ENCODE measurements at regions not wholly inside any gene's neighbourhood (a gene's known extent, or its start where the extent isn't known, plus 50 kb on each side); places are given as distances from the start of the nearest gene placed in this dataset.
"Not testable (repeated sequence)": the region's sequence is repeated elsewhere in the genome, so short reads cannot be mapped to it uniquely, and the experiment has no call there.

DNA sequence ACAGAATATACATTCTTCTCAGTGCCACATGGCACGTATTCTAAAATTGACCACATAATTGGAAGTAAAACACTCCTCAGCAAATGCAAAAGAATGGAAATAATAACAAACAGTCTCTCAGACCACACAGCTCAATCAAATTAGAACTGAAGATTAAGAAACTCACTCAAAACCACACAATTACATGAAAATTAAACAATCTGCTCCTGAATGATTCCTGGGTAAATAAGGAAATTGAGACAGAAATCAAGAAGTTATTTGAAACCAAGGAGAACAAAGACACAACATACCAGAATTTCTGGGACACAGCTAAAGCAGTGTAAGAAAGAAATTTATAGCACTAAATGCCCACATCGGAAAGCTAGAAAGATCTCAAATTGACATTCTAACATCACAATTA is 637.3 kb downstream of the ANKRD50 start:
- not testable (repeated sequence) for TF ChIP-seq POLR2A (IDR thresholded peaks at IDR 0.05; ENCODE audit: low read depth, low read length); TAF1 (IDR thresholded peaks at IDR 0.05; ENCODE audit: borderline replicate concordance, low read depth, low read length); POLR2AphosphoS5 (IDR thresholded peaks at IDR 0.05; ENCODE audit: low read depth, low read length)

Measured in GM12892 (cell line).